ENCODE measurements at regions not wholly inside any gene's neighbourhood (a gene's known extent, or its start where the extent isn't known, plus 50 kb on each side); places are given as distances from the start of the nearest gene placed in this dataset.

DNA sequence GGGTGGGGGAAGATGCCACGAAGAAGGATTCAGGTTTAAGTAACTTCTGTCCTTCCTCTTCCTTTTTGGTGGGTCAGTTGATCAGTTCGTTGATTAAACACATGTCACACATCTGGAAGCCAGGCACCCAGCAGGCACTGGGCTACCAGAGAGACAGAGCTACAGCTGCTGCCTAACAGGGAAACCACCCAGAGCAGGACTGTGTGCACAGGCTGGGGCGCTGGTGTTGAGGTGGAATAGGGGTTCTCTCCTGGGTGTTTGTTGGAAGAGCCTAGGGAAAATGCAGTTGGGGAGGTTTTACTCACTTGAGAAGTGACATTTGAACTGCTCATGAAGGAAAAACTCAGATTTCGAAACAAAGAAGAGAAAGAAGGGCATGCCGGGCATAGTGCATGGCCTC, 152.4 kb downstream of the IRX5 start:
- ChIA-PET POLR2A (no interaction called here), CTCF (no interaction called here)
- DNase-seq = no peak
- TF ChIP-seq, protein P1, sequence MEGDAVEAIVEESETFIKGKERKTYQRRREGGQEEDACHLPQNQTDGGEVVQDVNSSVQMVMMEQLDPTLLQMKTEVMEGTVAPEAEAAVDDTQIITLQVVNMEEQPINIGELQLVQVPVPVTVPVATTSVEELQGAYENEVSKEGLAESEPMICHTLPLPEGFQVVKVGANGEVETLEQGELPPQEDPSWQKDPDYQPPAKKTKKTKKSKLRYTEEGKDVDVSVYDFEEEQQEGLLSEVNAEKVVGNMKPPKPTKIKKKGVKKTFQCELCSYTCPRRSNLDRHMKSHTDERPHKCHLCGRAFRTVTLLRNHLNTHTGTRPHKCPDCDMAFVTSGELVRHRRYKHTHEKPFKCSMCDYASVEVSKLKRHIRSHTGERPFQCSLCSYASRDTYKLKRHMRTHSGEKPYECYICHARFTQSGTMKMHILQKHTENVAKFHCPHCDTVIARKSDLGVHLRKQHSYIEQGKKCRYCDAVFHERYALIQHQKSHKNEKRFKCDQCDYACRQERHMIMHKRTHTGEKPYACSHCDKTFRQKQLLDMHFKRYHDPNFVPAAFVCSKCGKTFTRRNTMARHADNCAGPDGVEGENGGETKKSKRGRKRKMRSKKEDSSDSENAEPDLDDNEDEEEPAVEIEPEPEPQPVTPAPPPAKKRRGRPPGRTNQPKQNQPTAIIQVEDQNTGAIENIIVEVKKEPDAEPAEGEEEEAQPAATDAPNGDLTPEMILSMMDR (IDR thresholded peaks at IDR 0.05) = no peak
- no peak for TF ChIP-seq EZH2 (IDR thresholded peaks at IDR 0.05; ENCODE audit: borderline replicate concordance, insufficient read depth, low read depth, low read length, poor library complexity, severe bottlenecking)
- Mint-ChIP-seq H3K4me3 (no peak overlapping the region), H3K4me1 (no peaks in the 10 kb centered on the region), H3K27ac (no peak overlapping the region), H3K9me3 (ENCODE audit: insufficient read depth) (no peaks in the 10 kb centered on the region), H3K27me3 (no peaks in the 10 kb centered on the region)
- Histone ChIP-seq H3K9me3 (ENCODE audit: control extremely low read depth in 1 of 3, control insufficient read depth in 2 of 3, insufficient read depth in 1 of 3, low read length in 2 of 3) (peaks cover 0 to 6% (median 0%) of the 10 kb centered on the region in 3 donors), H3K4me2 (replicated peaks; ENCODE audit: low read depth, low read length, poor library complexity, severe bottlenecking) (no peak overlapping the region), H2AFZ (ENCODE audit: insufficient read depth, low read depth, low read length, poor library complexity, severe bottlenecking) (no peak overlapping the region), H3K27ac (ENCODE audit: low read length in 2 of 2) (no peak overlapping the region), H4K20me1 (ENCODE audit: control insufficient read depth, insufficient read depth, low read length, poor library complexity, severe bottlenecking) (no peaks in the 10 kb centered on the region), H3K4me3 (ENCODE audit: control extremely low read depth in 1 of 5, extremely low read depth in 1 of 5, insufficient read depth in 1 of 5, low read depth in 2 of 5, low read length in 4 of 5) (no peak overlapping the region), H3K79me2 (ENCODE audit: control insufficient read depth, insufficient read depth, low read length) (no peaks in the 10 kb centered on the region), H3K4me1 (ENCODE audit: control insufficient read depth in 2 of 2, insufficient read depth in 2 of 2, low read length in 2 of 2) (no peaks in the 10 kb centered on the region), H3K27me3 (replicated peaks in 1 of 4; ENCODE audit: control extremely low read depth in 1 of 4, control insufficient read depth in 3 of 4, insufficient read depth in 4 of 4, low read length in 3 of 4) (no peaks in the 10 kb centered on the region), H3K36me3 (replicated peaks in 1 of 2; ENCODE audit: control extremely low read depth in 1 of 2, control insufficient read depth in 1 of 2, extremely low read depth in 1 of 2, insufficient read depth in 2 of 2, low read length in 1 of 2) (no peaks in the 10 kb centered on the region), H3K9ac (ENCODE audit: low read length) (no peak overlapping the region)
- intact Hi-C loops (cut with micrococcal nuclease) = no loop called here
- ATAC-seq (ENCODE audit: low read depth) = no peak
- WGBS (ENCODE audit: insufficient coverage) = 88% methylated on average over 5 of the region's 5 CpGs

DNA sequence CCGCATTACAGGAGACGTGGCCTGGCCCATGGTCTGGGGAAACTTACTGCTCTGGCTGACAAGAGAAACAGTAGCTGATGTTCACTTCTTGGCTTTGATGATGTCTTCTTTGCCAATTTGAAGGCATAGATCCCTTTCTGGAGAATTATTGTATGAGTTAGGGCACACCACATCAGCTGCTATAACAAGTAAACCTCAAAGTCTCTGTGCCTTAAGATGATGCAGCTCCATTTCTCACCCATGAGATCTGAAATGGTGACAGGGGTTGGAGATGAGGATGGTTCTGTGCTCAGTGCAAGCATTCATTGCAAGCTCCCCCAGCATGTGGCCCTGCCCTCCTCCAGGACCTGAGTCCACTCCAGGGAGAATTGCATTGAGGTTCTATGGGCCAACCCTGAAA, 157.4 kb downstream of the IRX5 start:
- H3K27ac Mint-ChIP-seq = no peak overlapping the region
- TF ChIP-seq EZH2 (IDR thresholded peaks at IDR 0.05; ENCODE audit: borderline replicate concordance, insufficient read depth, low read depth, low read length, poor library complexity, severe bottlenecking) = no peak
- TF ChIP-seq, protein P1 (IDR thresholded peaks at IDR 0.05) = no peak

More for the DNA sequence above, 157.4 kb downstream of the IRX5 start:
- H3K4me3 ChIP-seq (ENCODE audit: control extremely low read depth in 1 of 5, extremely low read depth in 1 of 5, insufficient read depth in 1 of 5, low read depth in 2 of 5, low read length in 4 of 5) = no peak overlapping the region
- no peak overlapping the region for H3K27ac ChIP-seq (ENCODE audit: low read length in 2 of 2)
- H3K4me2 ChIP-seq (replicated peaks; ENCODE audit: low read depth, low read length, poor library complexity, severe bottlenecking) = no peak overlapping the region
- Mint-ChIP-seq H3K9me3 (ENCODE audit: insufficient read depth) (no peaks in the 10 kb centered on the region), H3K4me1 (no peaks in the 10 kb centered on the region), H3K4me3 (no peak overlapping the region), H3K27me3 (no peaks in the 10 kb centered on the region)
- POLR2A ChIA-PET = no interaction called here
- no peaks in the 10 kb centered on the region for H3K36me3 ChIP-seq (replicated peaks in 1 of 2; ENCODE audit: control extremely low read depth in 1 of 2, control insufficient read depth in 1 of 2, extremely low read depth in 1 of 2, insufficient read depth in 2 of 2, low read length in 1 of 2)
- CTCF ChIA-PET = interaction anchor here (0.6 kb wide), 1 partner anchor 131 kb away, joined by 3 read pairs; no protein-coding TSS in a partner anchor
- WGBS (ENCODE audit: insufficient coverage) = 100% methylated on average over 2 of the region's 2 CpGs
- H3K9me3 ChIP-seq (ENCODE audit: control extremely low read depth in 1 of 3, control insufficient read depth in 2 of 3, insufficient read depth in 1 of 3, low read length in 2 of 3) = peaks cover 0 to 4% (median 0%) of the 10 kb centered on the region in 3 donors
- no peaks in the 10 kb centered on the region for H3K79me2 ChIP-seq (ENCODE audit: control insufficient read depth, insufficient read depth, low read length)
- DNase-seq = no peak
- intact Hi-C loops (cut with micrococcal nuclease) = no loop called here
- H3K4me1 ChIP-seq (ENCODE audit: control insufficient read depth in 2 of 2, insufficient read depth in 2 of 2, low read length in 2 of 2) = no peaks in the 10 kb centered on the region
- no peak overlapping the region for H3K9ac ChIP-seq (ENCODE audit: low read length)
- no peaks in the 10 kb centered on the region for H4K20me1 ChIP-seq (ENCODE audit: control insufficient read depth, insufficient read depth, low read length, poor library complexity, severe bottlenecking)
- H3K27me3 ChIP-seq (replicated peaks in 1 of 4; ENCODE audit: control extremely low read depth in 1 of 4, control insufficient read depth in 3 of 4, insufficient read depth in 4 of 4, low read length in 3 of 4) = no peaks in the 10 kb centered on the region
- ATAC-seq (ENCODE audit: low read depth) = no peak
- H2AFZ ChIP-seq (ENCODE audit: insufficient read depth, low read depth, low read length, poor library complexity, severe bottlenecking) = no peak overlapping the region
